ENCODE measurements at regions not wholly inside any gene's neighbourhood (a gene's known extent, or its start where the extent isn't known, plus 50 kb on each side); places are given as distances from the start of the nearest gene placed in this dataset.
"Not testable (repeated sequence)": the region's sequence is repeated elsewhere in the genome, so short reads cannot be mapped to it uniquely, and the experiment has no call there.

GRCh38 chr7:65503434-65504152, 129.9 kb downstream of the ZNF92 start:
- Mint-ChIP-seq H3K27ac (ENCODE audit: low read depth, unreplicated experiment) (no peak overlapping the region), H3K4me3 (ENCODE audit: unreplicated experiment) (no peak overlapping the region), H3K27me3 (ENCODE audit: insufficient read depth, unreplicated experiment) (peaks cover 3% of the 10 kb centered on the region), H3K36me3 (ENCODE audit: insufficient read depth, unreplicated experiment) (no peaks in the 10 kb centered on the region), H3K4me1 (ENCODE audit: insufficient read depth, unreplicated experiment) (no peaks in the 10 kb centered on the region), H3K9me3 (ENCODE audit: unreplicated experiment) (no peaks in the 10 kb centered on the region)
- DNase-seq (ENCODE audit: unreplicated experiment) = no peak
- intact Hi-C loops (cut with micrococcal nuclease) = no loop called here
- TF ChIP-seq CTCF (IDR thresholded peaks at IDR 0.05; ENCODE audit: unreplicated experiment) = no peak
- CTCF ChIA-PET = no interaction called here
- POLR2A ChIA-PET = no interaction called here
- no TSS peak for BruUV-seq (replicated peaks)

- H3K27ac Mint-ChIP-seq (ENCODE audit: low read depth, unreplicated experiment); H3K9me3 Mint-ChIP-seq (ENCODE audit: unreplicated experiment); BruUV-seq (replicated peaks); H3K4me3 Mint-ChIP-seq (ENCODE audit: unreplicated experiment); intact Hi-C loops (cut with micrococcal nuclease); POLR2A ChIA-PET; CTCF ChIA-PET; H3K27me3 Mint-ChIP-seq (ENCODE audit: insufficient read depth, unreplicated experiment); H3K4me1 Mint-ChIP-seq (ENCODE audit: insufficient read depth, unreplicated experiment); H3K36me3 Mint-ChIP-seq (ENCODE audit: insufficient read depth, unreplicated experiment); DNase-seq (ENCODE audit: unreplicated experiment): not testable (repeated sequence)
Measured at GRCh38 chr7:65504504-65505319, 131.1 kb downstream of the ZNF92 start.

- intact Hi-C loops (cut with micrococcal nuclease); CTCF ChIA-PET; H3K27me3 Mint-ChIP-seq (ENCODE audit: insufficient read depth, unreplicated experiment); H3K36me3 Mint-ChIP-seq (ENCODE audit: insufficient read depth, unreplicated experiment); H3K4me3 Mint-ChIP-seq (ENCODE audit: unreplicated experiment); POLR2A ChIA-PET; BruUV-seq (replicated peaks); H3K4me1 Mint-ChIP-seq (ENCODE audit: insufficient read depth, unreplicated experiment); H3K27ac Mint-ChIP-seq (ENCODE audit: low read depth, unreplicated experiment); DNase-seq (ENCODE audit: unreplicated experiment); H3K9me3 Mint-ChIP-seq (ENCODE audit: unreplicated experiment): not testable (repeated sequence)
Measured at GRCh38 chr7:65505320-65505633, 131.6 kb downstream of the ZNF92 start.

GRCh38 chr7:65508581-65509367, 135.1 kb downstream of the ZNF92 start:
- Mint-ChIP-seq H3K27me3 (ENCODE audit: insufficient read depth, unreplicated experiment) (peaks cover 23% of the 10 kb centered on the region), H3K4me3 (ENCODE audit: unreplicated experiment) (peak overlapping the region; percentile 52)
- CTCF ChIA-PET; DNase-seq (ENCODE audit: unreplicated experiment); BruUV-seq (replicated peaks); H3K36me3 Mint-ChIP-seq (ENCODE audit: insufficient read depth, unreplicated experiment); H3K27ac Mint-ChIP-seq (ENCODE audit: low read depth, unreplicated experiment); H3K4me1 Mint-ChIP-seq (ENCODE audit: insufficient read depth, unreplicated experiment); intact Hi-C loops (cut with micrococcal nuclease); H3K9me3 Mint-ChIP-seq (ENCODE audit: unreplicated experiment): not testable (repeated sequence)
- POLR2A ChIA-PET = interaction anchor here (0.6 kb wide), 1 partner anchor 680 kb away, joined by 3 read pairs; no protein-coding TSS in a partner anchor

GRCh38 chr7:65509368-65510186, 135.9 kb downstream of the ZNF92 start:
- BruUV-seq (replicated peaks) = no TSS peak
- intact Hi-C loops (cut with micrococcal nuclease) = no loop called here
- no peak for TF ChIP-seq CTCF (IDR thresholded peaks at IDR 0.05; ENCODE audit: unreplicated experiment)
- ChIA-PET CTCF (no interaction called here), POLR2A (interaction anchor here (0.6 kb wide), 2 partner anchors 681 to 1112 kb away, joined by 3 read pairs; no protein-coding TSS in a partner anchor)
- no peak for DNase-seq (ENCODE audit: unreplicated experiment)
- Mint-ChIP-seq H3K27ac (ENCODE audit: low read depth, unreplicated experiment) (no peak overlapping the region), H3K9me3 (ENCODE audit: unreplicated experiment) (no peaks in the 10 kb centered on the region), H3K4me3 (ENCODE audit: unreplicated experiment) (peak overlapping the region; percentile 52), H3K4me1 (ENCODE audit: insufficient read depth, unreplicated experiment) (no peaks in the 10 kb centered on the region), H3K36me3 (ENCODE audit: insufficient read depth, unreplicated experiment) (no peaks in the 10 kb centered on the region), H3K27me3 (ENCODE audit: insufficient read depth, unreplicated experiment) (peaks cover 30% of the 10 kb centered on the region)

- H3K27ac Mint-ChIP-seq (ENCODE audit: low read depth, unreplicated experiment); H3K4me1 Mint-ChIP-seq (ENCODE audit: insufficient read depth, unreplicated experiment); H3K9me3 Mint-ChIP-seq (ENCODE audit: unreplicated experiment); BruUV-seq (replicated peaks); CTCF ChIA-PET; POLR2A ChIA-PET; intact Hi-C loops (cut with micrococcal nuclease); DNase-seq (ENCODE audit: unreplicated experiment); H3K36me3 Mint-ChIP-seq (ENCODE audit: insufficient read depth, unreplicated experiment): not testable (repeated sequence)
- Mint-ChIP-seq H3K27me3 (ENCODE audit: insufficient read depth, unreplicated experiment) (peaks cover 36% of the 10 kb centered on the region), H3K4me3 (ENCODE audit: unreplicated experiment) (peak overlapping the region; percentile 52)
Measured at GRCh38 chr7:65510187-65510538, 136.5 kb downstream of the ZNF92 start.

GRCh38 chr7:65519751-65520150, 146.1 kb downstream of the ZNF92 start:
- H3K4me1 Mint-ChIP-seq (ENCODE audit: insufficient read depth, unreplicated experiment); CTCF ChIA-PET; BruUV-seq (replicated peaks); DNase-seq (ENCODE audit: unreplicated experiment); H3K36me3 Mint-ChIP-seq (ENCODE audit: insufficient read depth, unreplicated experiment); intact Hi-C loops (cut with micrococcal nuclease); POLR2A ChIA-PET; H3K4me3 Mint-ChIP-seq (ENCODE audit: unreplicated experiment); H3K9me3 Mint-ChIP-seq (ENCODE audit: unreplicated experiment); H3K27ac Mint-ChIP-seq (ENCODE audit: low read depth, unreplicated experiment): not testable (repeated sequence)
- H3K27me3 Mint-ChIP-seq (ENCODE audit: insufficient read depth, unreplicated experiment) = peaks cover 26% of the 10 kb centered on the region
